ENCODE measurements at regions not wholly inside any gene's neighbourhood (a gene's known extent, or its start where the extent isn't known, plus 50 kb on each side); places are given as distances from the start of the nearest gene placed in this dataset.

DNA sequence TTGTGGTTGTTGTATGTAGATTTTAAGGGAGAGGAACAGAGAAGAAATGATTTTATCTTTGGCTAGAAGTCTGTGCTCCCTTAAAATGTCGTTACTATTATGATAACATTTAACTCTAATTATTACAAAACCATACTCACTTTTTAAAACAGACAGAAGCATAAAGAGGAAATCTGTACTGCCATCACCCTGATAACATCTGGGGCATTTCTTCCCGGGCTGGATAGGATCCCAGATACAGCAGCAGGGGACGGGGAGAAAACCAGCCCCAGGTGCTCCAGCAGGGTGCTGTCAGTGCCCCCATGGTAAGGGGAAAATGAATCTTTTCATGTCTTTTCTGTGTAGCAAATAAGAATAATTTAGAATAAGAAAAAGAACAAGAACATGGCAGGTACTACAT, 139.4 kb upstream of the IRX6 start:
- no peak for DNase-seq (ENCODE audit: low read depth)
- H3K4me3 ChIP-seq (ENCODE audit: low read depth, low read length): no peak overlapping the region
- TF ChIP-seq, protein P1, sequence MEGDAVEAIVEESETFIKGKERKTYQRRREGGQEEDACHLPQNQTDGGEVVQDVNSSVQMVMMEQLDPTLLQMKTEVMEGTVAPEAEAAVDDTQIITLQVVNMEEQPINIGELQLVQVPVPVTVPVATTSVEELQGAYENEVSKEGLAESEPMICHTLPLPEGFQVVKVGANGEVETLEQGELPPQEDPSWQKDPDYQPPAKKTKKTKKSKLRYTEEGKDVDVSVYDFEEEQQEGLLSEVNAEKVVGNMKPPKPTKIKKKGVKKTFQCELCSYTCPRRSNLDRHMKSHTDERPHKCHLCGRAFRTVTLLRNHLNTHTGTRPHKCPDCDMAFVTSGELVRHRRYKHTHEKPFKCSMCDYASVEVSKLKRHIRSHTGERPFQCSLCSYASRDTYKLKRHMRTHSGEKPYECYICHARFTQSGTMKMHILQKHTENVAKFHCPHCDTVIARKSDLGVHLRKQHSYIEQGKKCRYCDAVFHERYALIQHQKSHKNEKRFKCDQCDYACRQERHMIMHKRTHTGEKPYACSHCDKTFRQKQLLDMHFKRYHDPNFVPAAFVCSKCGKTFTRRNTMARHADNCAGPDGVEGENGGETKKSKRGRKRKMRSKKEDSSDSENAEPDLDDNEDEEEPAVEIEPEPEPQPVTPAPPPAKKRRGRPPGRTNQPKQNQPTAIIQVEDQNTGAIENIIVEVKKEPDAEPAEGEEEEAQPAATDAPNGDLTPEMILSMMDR (IDR thresholded peaks at IDR 0.05; ENCODE audit: low read depth, low read length, missing control alignments): no peak

DNA sequence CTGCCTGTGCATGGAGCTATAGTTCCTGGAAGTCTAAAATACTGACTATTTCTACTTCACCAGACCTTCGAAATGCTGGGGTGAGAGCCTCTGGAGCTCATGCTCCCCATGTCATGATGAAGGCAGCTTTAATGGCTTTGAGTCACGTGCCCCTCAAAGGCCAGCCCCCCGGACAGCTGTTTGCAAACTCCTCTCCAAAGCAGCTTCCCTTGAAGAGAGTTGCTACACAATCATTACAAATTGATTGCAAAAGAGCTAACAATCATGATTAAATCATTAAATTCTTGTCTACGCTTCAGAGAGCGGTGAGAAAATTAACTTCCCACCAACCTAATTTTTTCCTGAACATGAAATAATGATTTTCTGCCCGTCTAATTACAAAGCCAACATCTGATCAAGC, 134.8 kb upstream of the IRX6 start:
- TF ChIP-seq, protein P1 (IDR thresholded peaks at IDR 0.05; ENCODE audit: low read depth, low read length, missing control alignments): no peak
- DNase-seq (ENCODE audit: low read depth): no peak
- no peak overlapping the region for H3K4me3 ChIP-seq (ENCODE audit: low read depth, low read length)

DNA sequence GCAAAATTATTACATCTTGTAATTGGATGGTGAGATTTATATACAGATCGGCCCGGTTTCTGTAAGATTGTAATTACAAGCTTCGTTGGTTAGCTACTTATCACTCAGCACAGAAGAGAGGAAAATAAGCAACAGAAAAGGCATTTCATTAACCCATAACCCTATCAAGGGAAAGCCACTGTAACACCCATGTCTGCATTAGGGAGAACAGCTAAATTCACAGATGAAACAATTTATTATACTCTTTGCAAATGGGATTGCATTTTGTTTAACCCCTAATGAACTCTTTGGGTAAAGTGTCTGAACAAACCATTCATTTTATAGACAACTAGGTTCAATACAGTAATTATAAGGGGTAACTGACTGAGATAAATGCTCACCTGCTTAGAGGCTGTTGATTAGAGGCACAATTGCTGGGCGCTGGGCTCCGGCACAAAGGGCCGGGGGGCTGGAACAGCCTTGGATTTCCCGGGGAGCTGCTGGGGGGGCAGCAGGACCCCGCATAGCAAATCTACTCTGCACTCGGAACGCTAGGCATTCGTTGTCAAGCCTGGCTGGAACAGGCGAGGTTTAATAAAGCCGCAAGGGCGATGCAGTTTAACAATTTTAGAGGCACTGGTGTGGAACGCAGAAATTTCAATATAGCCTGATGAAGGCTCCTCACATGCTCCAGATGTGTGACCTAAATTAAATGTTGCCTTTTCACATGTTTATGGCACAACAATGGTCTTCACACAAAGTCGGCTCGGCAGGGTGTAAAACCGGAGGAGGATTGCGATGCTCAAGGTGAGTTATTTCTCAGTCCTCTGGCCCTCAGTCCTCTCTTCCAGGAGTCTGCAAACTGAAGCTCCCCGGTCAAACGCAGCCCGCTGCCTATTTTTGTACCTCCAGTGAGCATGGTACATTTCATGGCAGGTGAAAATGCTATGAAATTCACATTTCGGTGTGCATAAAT, 134.0 kb upstream of the IRX6 start:
- no peak for DNase-seq (ENCODE audit: low read depth)
- TF ChIP-seq, protein P1 (IDR thresholded peaks at IDR 0.05; ENCODE audit: low read depth, low read length, missing control alignments): no peak
- H3K4me3 ChIP-seq (ENCODE audit: low read depth, low read length): no peak overlapping the region

- TF ChIP-seq, protein P1 (IDR thresholded peaks at IDR 0.05; ENCODE audit: low read depth, low read length, missing control alignments): no peak
- DNase-seq (ENCODE audit: low read depth): no peak
- H3K4me3 ChIP-seq (ENCODE audit: low read depth, low read length): no peak overlapping the region
Observed at GRCh38 chr16:55192734-55193133, 131.3 kb upstream of the IRX6 start.

- no peak overlapping the region for H3K4me3 ChIP-seq (ENCODE audit: low read depth, low read length)
- DNase-seq (ENCODE audit: low read depth): no peak
- TF ChIP-seq, protein P1 (IDR thresholded peaks at IDR 0.05; ENCODE audit: low read depth, low read length, missing control alignments): no peak
Observed at GRCh38 chr16:55203570-55203969, 120.4 kb upstream of the IRX6 start.

DNA sequence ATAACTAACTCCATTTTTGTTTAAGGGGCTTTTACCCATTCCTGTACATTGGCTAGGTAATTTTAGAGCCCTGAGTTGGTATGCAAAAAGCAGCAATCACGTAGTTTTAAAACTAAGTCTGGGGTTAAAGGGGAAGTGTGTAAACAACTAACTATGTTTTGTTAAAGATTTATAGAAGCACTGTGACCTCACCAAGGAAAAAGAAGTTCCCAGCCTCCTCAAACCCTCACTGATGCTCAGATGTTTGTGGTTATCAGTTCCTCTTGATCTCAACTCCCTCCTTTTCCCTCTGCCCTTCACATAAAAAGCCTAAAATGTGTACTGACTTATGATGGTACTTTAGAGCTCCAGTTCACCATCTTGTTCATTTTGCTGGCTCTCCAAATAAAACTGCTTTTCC, 119.9 kb upstream of the IRX6 start:
- no peak for DNase-seq (ENCODE audit: low read depth)
- H3K4me3 ChIP-seq (ENCODE audit: low read depth, low read length): no peak overlapping the region
- TF ChIP-seq, protein P1 (IDR thresholded peaks at IDR 0.05; ENCODE audit: low read depth, low read length, missing control alignments): no peak

DNA sequence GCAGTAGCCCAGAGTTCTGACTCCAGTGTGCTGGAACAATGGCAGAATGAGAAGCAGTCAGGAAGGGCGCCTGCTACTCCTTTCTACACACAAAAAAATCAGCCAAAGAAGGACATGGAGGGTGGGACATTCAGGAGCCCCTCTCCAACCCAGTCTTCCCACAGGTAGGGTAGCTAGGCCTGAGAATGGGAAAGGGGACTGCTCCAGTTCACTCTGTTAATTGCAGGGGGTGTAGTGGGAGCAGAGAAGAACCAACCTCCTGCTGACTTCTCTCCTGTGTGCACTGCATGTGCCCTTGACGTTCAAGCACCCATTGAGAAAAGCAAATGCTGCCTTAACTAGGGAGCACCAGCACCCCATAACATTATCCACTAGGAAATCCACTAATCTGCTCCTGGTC, 119.1 kb upstream of the IRX6 start:
- TF ChIP-seq, protein P1 (IDR thresholded peaks at IDR 0.05; ENCODE audit: low read depth, low read length, missing control alignments): no peak
- H3K4me3 ChIP-seq (ENCODE audit: low read depth, low read length): no peak overlapping the region
- no peak for DNase-seq (ENCODE audit: low read depth)

Measured in GM12864 (cell line).